T-cell (primary cell): ENCODE measurements at regions not wholly inside any gene's neighbourhood (a gene's known extent, or its start where the extent isn't known, plus 50 kb on each side); places are given as distances from the start of the nearest gene placed in this dataset.

Experiments
- ATAC-seq, 4 experiments: fragments of 200-7000 bp in 3 of 4; fragments of 150-1000 bp in 1 of 4; cut with Tn5 transposase; replicated peaks in 1 of 4; 1 replicate in 3 of 4; 2 replicates in 1 of 4; pipeline ENCODE4 v1.10.0; 2021; ENCODE audit warnings: moderate library complexity in 3 of 4, mild to moderate bottlenecking in 2 of 4, moderate number of reproducible peaks in 1 of 4
- CTCF ChIA-PET, 2 donors: fragments of 300-600 bp; sonication (Branson Sonifier 250); formaldehyde crosslinking; loops; one replicate each; lab custom pipeline; 2022; ENCODE audit warnings: antibody characterized with exemption in 2 of 2; lab: Charles Lee
- POLR2A ChIA-PET, 2 donors: fragments of 300-600 bp; sonication (Branson Sonifier 250); formaldehyde crosslinking; loops; one replicate each; lab custom pipeline; 2022; ENCODE audit warnings: antibody characterized with exemption in 2 of 2; lab: Charles Lee
- DNase-seq, 35 experiments: peaks; one replicate each; pipeline versions ENCODE4 v3.0.0 to v3.0.0-alpha.2; 2013 to 2023
- H3K27ac ChIP-seq: one replicate; pipeline ENCODE4 v1.5.1; 2013; ENCODE audit warnings: low read length
- H3K27me3 ChIP-seq, 2 experiments: replicated peaks in 1 of 2; 1 replicate in 1 of 2; 2 replicates in 1 of 2; pipeline versions ENCODE4 v1.6.1 to v1.7.0; 2013; ENCODE audit warnings: low read length in 1 of 2, mixed read lengths in 1 of 2; ENCODE audit not compliant: control insufficient read depth in 2 of 2, insufficient read depth in 2 of 2; ENCODE audit errors: extremely low read depth in 1 of 2
- H3K36me3 ChIP-seq, 2 donors: 1 replicate in 1 of 2; 2 replicates in 1 of 2; pipeline versions ENCODE4 v1.6.1 to v1.7.0; 2013; ENCODE audit warnings: low read length in 1 of 2; ENCODE audit not compliant: control insufficient read depth in 2 of 2, insufficient read depth in 1 of 2; ENCODE audit errors: extremely low read depth in 1 of 2
- H3K4me1 ChIP-seq, 2 experiments: 1 replicate in 1 of 2; 2 replicates in 1 of 2; pipeline versions ENCODE4 v1.6.1 to v1.7.0; 2013; ENCODE audit warnings: low read length in 2 of 2, mixed read lengths in 1 of 2; ENCODE audit not compliant: insufficient read depth in 2 of 2, control insufficient read depth in 1 of 2; ENCODE audit errors: extremely low read depth in 1 of 2
- H3K4me3 ChIP-seq, 2 donors: 1 replicate in 1 of 2; 2 replicates in 1 of 2; pipeline versions ENCODE4 v1.5.1 to v1.7.0; 2013; ENCODE audit warnings: mild to moderate bottlenecking in 2 of 2, low read length in 1 of 2, moderate library complexity in 1 of 2; ENCODE audit not compliant: control insufficient read depth in 1 of 2; ENCODE audit errors: extremely low read depth in 1 of 2
- H3K9me3 ChIP-seq: 2 replicates; pipeline ENCODE4 v1.7.0; 2013
- H3K27ac Mint-ChIP-seq, 2 donors: one replicate each; pipeline ENCODE4 v1.8.0; 2020 to 2021; ENCODE audit warnings: mild to moderate bottlenecking in 2 of 2, mixed read lengths in 2 of 2
- H3K27me3 Mint-ChIP-seq, 2 donors: one replicate each; pipeline ENCODE4 v1.8.0; 2021 to 2022; ENCODE audit warnings: mixed read lengths in 2 of 2
- H3K36me3 Mint-ChIP-seq: one replicate; pipeline ENCODE4 v1.8.0; 2021; ENCODE audit warnings: mixed read lengths
- H3K4me1 Mint-ChIP-seq, 3 donors: one replicate each; pipeline ENCODE4 v1.8.0; 2020 to 2022; ENCODE audit warnings: mixed read lengths in 3 of 3, mild to moderate bottlenecking in 1 of 3
- H3K4me3 Mint-ChIP-seq, 3 donors: one replicate each; pipeline ENCODE4 v1.8.0; 2020 to 2022; ENCODE audit warnings: mild to moderate bottlenecking in 3 of 3, mixed read lengths in 3 of 3, moderate library complexity in 3 of 3
- H3K9me3 Mint-ChIP-seq, 3 donors: one replicate each; pipeline ENCODE4 v1.8.0; 2020 to 2022; ENCODE audit warnings: mixed read lengths in 3 of 3
- WGBS: methylation state at CpG from one replicate; pipeline ENCODE4 v1.1.5; 2013; ENCODE audit warnings: missing lambda C conversion rate; ENCODE audit not compliant: insufficient coverage; 5-methylcytosine and 5-hydroxymethylcytosine counted together

GRCh38 chr4:13876131-13876530, 248.6 kb upstream of the BOD1L1 start:
- Histone ChIP-seq H3K27ac (no peak overlapping the region), H3K4me3 (no peak overlapping the region), H3K9me3 (no peaks in the 10 kb centered on the region), H3K4me1 (no peaks in the 10 kb centered on the region), H3K27me3 (no peaks in the 10 kb centered on the region), H3K36me3 (no peaks in the 10 kb centered on the region)
- Mint-ChIP-seq H3K9me3 (peaks cover 0 to 2% (median 0%) of the 10 kb centered on the region in 3 donors), H3K27me3 (peaks cover 0 to 3% of the 10 kb centered on the region in 2 donors), H3K36me3 (no peaks in the 10 kb centered on the region), H3K4me3 (no peak overlapping the region), H3K27ac (no peak overlapping the region), H3K4me1 (no peaks in the 10 kb centered on the region)
- no peak for ATAC-seq
- DNase-seq = no peak
- CTCF ChIA-PET = interaction anchor here in 1 of 2 donors (1.1 kb wide), 1 partner anchor 9 kb away, joined by 4 read pairs; no protein-coding TSS in a partner anchor
- POLR2A ChIA-PET = interaction anchor here in 1 of 2 donors (0.6 kb wide), 1 partner anchor 54 kb away, joined by 5 read pairs; no protein-coding TSS in a partner anchor
- 40% methylated on average over 1 of the region's 3 CpGs for WGBS

- no peak for ATAC-seq
- no peak overlapping the region for H3K27ac Mint-ChIP-seq
- DNase-seq = no peak
- CTCF ChIA-PET = no interaction called here
- 74% methylated on average over 7 of the region's 7 CpGs for WGBS
- H3K27me3 Mint-ChIP-seq = peaks cover 0 to 3% of the 10 kb centered on the region in 2 donors
- Histone ChIP-seq H3K36me3 (no peaks in the 10 kb centered on the region), H3K4me1 (no peaks in the 10 kb centered on the region), H3K27me3 (no peaks in the 10 kb centered on the region), H3K9me3 (no peaks in the 10 kb centered on the region), H3K27ac (no peak overlapping the region), H3K4me3 (no peak overlapping the region)
- POLR2A ChIA-PET = no interaction called here
- H3K4me1 Mint-ChIP-seq = no peaks in the 10 kb centered on the region
- peaks cover 0 to 2% (median 0%) of the 10 kb centered on the region in 3 donors for H3K9me3 Mint-ChIP-seq
- no peak overlapping the region for H3K4me3 Mint-ChIP-seq
- H3K36me3 Mint-ChIP-seq = no peaks in the 10 kb centered on the region
Measured at GRCh38 chr4:13876940-13877339, 249.4 kb upstream of the BOD1L1 start.

GRCh38 chr4:13877626-13878025, 250.1 kb upstream of the BOD1L1 start:
- Mint-ChIP-seq H3K36me3 (no peaks in the 10 kb centered on the region), H3K4me3 (no peak overlapping the region)
- WGBS = 80% methylated on average over 3 of the region's 4 CpGs

GRCh38 chr4:13881892-13882291, 254.4 kb upstream of the BOD1L1 start:
- DNase-seq (no peak), ATAC-seq (no peak)
- ChIA-PET POLR2A (no interaction called here), CTCF (no interaction called here)
- Mint-ChIP-seq H3K27ac (no peak overlapping the region), H3K9me3 (no peaks in the 10 kb centered on the region), H3K4me3 (no peak overlapping the region), H3K36me3 (no peaks in the 10 kb centered on the region), H3K27me3 (peaks cover 0 to 4% of the 10 kb centered on the region in 2 donors), H3K4me1 (no peaks in the 10 kb centered on the region)
- Histone ChIP-seq H3K36me3 (no peaks in the 10 kb centered on the region), H3K9me3 (no peaks in the 10 kb centered on the region), H3K4me1 (no peaks in the 10 kb centered on the region), H3K27me3 (no peaks in the 10 kb centered on the region), H3K27ac (no peak overlapping the region), H3K4me3 (no peak overlapping the region)
- WGBS = 70% methylated on average over 3 of the region's 4 CpGs

More at GRCh38 chr4:13877626-13878025, 250.1 kb upstream of the BOD1L1 start:
- H3K9me3 Mint-ChIP-seq = peaks cover 0 to 2% (median 0%) of the 10 kb centered on the region in 3 donors
- DNase-seq (no peak), ATAC-seq (no peak)
- POLR2A ChIA-PET = no interaction called here
- Histone ChIP-seq H3K4me1 (no peaks in the 10 kb centered on the region), H3K27me3 (no peaks in the 10 kb centered on the region), H3K27ac (no peak overlapping the region), H3K36me3 (no peaks in the 10 kb centered on the region), H3K9me3 (no peaks in the 10 kb centered on the region), H3K4me3 (no peak overlapping the region)
- H3K27me3 Mint-ChIP-seq = peaks cover 0 to 4% of the 10 kb centered on the region in 2 donors
- no peaks in the 10 kb centered on the region for H3K4me1 Mint-ChIP-seq
- CTCF ChIA-PET = no interaction called here
- H3K27ac Mint-ChIP-seq = no peak overlapping the region

- H3K4me1 ChIP-seq = no peaks in the 10 kb centered on the region
- H3K4me3 Mint-ChIP-seq = no peak overlapping the region
- ATAC-seq (no peak), DNase-seq (no peak)
- H3K4me1 Mint-ChIP-seq = no peaks in the 10 kb centered on the region
- no peak overlapping the region for H3K4me3 ChIP-seq
- H3K27ac ChIP-seq = no peak overlapping the region
- peaks cover 1 to 9% of the 10 kb centered on the region in 2 donors for H3K27me3 Mint-ChIP-seq
- H3K27me3 ChIP-seq = peaks cover 0 to 2% of the 10 kb centered on the region in 2 experiments
- no peaks in the 10 kb centered on the region for H3K36me3 Mint-ChIP-seq
- POLR2A ChIA-PET = no interaction called here
- no CpG with 5 or more reads among the region's 2 CpGs for WGBS
- CTCF ChIA-PET = no interaction called here
- no peaks in the 10 kb centered on the region for H3K9me3 ChIP-seq
- no peak overlapping the region for H3K27ac Mint-ChIP-seq
- peaks cover 0 to 3% (median 0%) of the 10 kb centered on the region in 3 donors for H3K9me3 Mint-ChIP-seq
- H3K36me3 ChIP-seq = no peaks in the 10 kb centered on the region
Measured at GRCh38 chr4:13887010-13887409, 259.5 kb upstream of the BOD1L1 start.

- no CpG with 5 or more reads among the region's 1 CpG for WGBS
- H3K4me1 Mint-ChIP-seq = no peaks in the 10 kb centered on the region
- ATAC-seq (no peak), DNase-seq (no peak)
- Histone ChIP-seq H3K4me3 (no peak overlapping the region), H3K4me1 (no peaks in the 10 kb centered on the region), H3K36me3 (no peaks in the 10 kb centered on the region), H3K27ac (no peak overlapping the region), H3K27me3 (peaks cover 0 to 2% of the 10 kb centered on the region in 2 experiments), H3K9me3 (no peaks in the 10 kb centered on the region)
- no peaks in the 10 kb centered on the region for H3K36me3 Mint-ChIP-seq
- peaks cover 0 to 9% of the 10 kb centered on the region in 2 donors for H3K27me3 Mint-ChIP-seq
- H3K27ac Mint-ChIP-seq = no peak overlapping the region
- no peak overlapping the region for H3K4me3 Mint-ChIP-seq
- ChIA-PET POLR2A (no interaction called here), CTCF (no interaction called here)
- H3K9me3 Mint-ChIP-seq = peaks cover 0 to 3% (median 0%) of the 10 kb centered on the region in 3 donors
Measured at GRCh38 chr4:13888112-13888511, 260.6 kb upstream of the BOD1L1 start.

- Mint-ChIP-seq H3K9me3 (peaks cover 0 to 3% (median 0%) of the 10 kb centered on the region in 3 donors), H3K4me1 (no peaks in the 10 kb centered on the region), H3K36me3 (no peaks in the 10 kb centered on the region), H3K4me3 (no peak overlapping the region), H3K27ac (no peak overlapping the region), H3K27me3 (peaks cover 0 to 9% of the 10 kb centered on the region in 2 donors)
- ChIA-PET POLR2A (no interaction called here), CTCF (no interaction called here)
- ATAC-seq = no peak
- H3K27ac ChIP-seq = no peak overlapping the region
- no peaks in the 10 kb centered on the region for H3K9me3 ChIP-seq
- peaks cover 0 to 2% of the 10 kb centered on the region in 2 experiments for H3K27me3 ChIP-seq
- no peak overlapping the region for H3K4me3 ChIP-seq
- 80% methylated on average over 2 of the region's 6 CpGs for WGBS
- no peaks in the 10 kb centered on the region for H3K36me3 ChIP-seq
- no peaks in the 10 kb centered on the region for H3K4me1 ChIP-seq
- DNase-seq = no peak
Measured at GRCh38 chr4:13891544-13891939, 264.0 kb upstream of the BOD1L1 start.
